Activated CD4-positive, CD25-positive, alpha-beta regulatory T cell (primary cell): ENCODE measurements at regions not wholly inside any gene's neighbourhood (a gene's known extent, or its start where the extent isn't known, plus 50 kb on each side); places are given as distances from the start of the nearest gene placed in this dataset.
"Not testable (repeated sequence)": the region's sequence is repeated elsewhere in the genome, so short reads cannot be mapped to it uniquely, and the experiment has no call there.

Experiments
- DNase-seq, 4 experiments: peaks; one replicate each; lab custom pipeline; 2025; lab: John Stamatoyannopoulos, UW

DNA sequence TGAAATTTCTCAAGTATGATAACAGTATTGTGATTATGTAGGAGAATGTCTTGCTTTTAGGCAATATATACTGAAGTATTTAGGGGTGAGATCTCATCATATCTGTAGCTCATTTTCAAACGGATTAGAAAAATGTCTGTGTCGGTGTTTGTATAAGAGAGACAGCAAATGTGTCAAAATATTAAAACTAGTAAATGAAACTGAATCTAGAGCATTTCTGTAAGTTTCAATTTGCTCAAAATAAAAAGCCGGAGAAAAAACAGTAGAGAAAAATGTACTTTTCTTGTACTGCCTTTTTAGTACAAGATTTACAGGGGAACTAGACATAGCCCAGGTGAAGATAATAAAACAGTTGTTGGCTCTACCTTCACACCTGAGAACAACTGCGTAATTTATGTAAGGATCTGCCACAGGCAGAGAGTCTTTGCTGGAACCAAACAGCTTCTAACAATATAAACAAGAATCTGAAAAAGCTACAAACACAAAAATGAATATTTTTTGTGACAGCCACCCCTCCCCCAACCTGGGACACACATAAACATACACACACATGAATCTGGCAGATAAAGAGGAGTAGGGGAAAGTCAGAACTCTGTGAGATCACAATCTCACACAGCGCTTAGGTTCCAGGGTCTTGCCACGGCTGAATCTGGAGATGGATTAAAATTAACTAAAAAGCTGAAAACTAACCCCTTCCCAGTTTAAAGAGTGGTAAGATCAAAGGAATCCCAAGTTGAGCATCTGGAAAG is 153.3 kb downstream of the AVL9 start:
- DNase-seq: no peak

DNA sequence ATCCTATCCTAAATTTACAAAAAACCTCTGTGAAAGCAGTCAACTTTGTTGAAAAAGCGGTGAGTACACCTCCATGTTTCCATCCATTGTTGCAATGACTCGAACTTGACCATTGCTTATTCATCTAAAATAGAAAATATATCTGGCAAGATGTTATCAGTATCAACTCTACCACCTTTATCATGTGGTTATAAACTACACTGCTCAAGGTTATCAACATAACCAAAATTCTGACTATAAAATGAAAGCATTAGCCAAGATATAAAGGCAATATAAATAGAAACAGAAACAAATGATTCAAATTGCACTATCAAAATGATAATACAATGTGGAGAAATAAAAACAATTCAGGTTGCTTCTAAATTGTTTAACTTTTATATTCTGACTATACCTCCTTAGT is 150.0 kb downstream of the AVL9 start:
- DNase-seq: not testable (repeated sequence)

DNA sequence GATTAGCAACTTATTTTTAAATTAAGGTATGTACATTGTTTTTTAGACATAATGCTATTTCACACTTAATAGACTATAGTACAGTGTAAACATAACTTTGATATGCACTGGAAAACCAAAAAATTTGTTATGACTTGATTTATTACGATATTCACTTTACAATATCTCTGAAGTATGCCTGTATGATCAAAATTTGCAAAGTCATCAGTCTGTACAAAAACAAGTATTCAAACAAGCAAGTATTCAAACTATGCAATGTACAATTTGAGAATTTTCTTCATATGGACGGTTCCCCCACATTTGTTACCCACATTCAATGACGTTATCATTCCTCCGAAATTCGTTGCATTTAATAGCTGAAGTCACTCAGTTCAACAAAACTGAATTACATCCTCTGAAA is 147.9 kb downstream of the AVL9 start:
- no peak for DNase-seq

DNA sequence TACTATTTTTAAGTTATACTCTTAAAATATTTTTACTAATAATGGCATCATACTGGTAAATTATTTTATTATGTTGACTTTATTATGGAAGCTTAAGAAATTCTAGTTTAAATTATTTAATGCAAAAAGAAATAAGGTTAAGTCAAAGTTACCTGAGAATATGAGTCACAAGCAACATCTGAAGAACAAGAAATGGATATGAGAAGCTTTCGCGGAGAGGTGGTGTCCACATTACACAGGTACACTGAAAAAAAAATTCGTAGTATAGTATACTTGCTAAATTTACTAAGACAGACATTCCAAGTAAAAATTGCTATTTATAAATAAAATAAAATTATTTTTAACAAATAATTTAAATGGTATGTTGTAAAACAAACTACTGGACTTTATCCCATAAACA is 143.8 kb downstream of the AVL9 start:
- no peak for DNase-seq

DNA sequence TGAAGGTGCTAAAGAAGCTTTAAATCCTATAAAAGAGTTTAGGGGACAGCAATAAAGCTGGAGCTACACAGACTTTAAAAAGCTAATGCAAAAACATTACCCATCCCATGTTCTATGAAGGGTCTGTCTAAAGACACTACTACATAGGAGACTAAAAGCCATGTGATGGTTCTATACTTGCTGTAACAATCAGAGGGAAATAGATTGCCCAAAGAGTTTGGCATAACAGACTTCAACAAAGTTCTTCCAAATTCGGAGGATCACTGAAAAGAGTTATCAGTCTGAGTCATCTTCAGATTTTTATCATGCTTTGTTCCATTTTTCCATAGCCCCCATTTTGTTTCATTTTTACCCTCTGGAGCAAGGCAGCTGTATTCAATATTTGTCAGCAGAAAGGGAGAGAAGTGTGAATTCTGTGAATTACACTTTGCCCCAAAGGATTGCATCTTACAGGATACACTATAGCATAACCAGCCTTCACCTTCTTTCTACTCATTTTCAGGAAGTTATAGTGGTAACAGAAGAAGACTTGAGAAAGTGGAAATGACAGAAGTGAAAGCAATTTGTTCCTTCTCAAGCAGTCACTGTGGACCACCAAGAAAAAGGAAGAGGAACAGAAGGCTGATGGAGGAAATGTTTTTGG is 143.3 kb downstream of the AVL9 start:
- not testable (repeated sequence) for DNase-seq
